Naive thymus-derived CD4-positive, alpha-beta T cell (primary cell): ENCODE measurements at regions not wholly inside any gene's neighbourhood (a gene's known extent, or its start where the extent isn't known, plus 50 kb on each side); places are given as distances from the start of the nearest gene placed in this dataset.

Source experiments
- ATAC-seq: fragments of 150-1000 bp; cut with Tn5 transposase; 2 replicates; pipeline ENCODE4 v1.10.0; 2021; ENCODE audit warnings: mild to moderate bottlenecking, moderate library complexity
- CTCF ChIA-PET: fragments of 350-600 bp; sonication (Branson Sonifier 250); formaldehyde crosslinking; loops from one replicate; lab custom pipeline; 2021; ENCODE audit warnings: antibody characterized with exemption; lab: Charles Lee
- POLR2A ChIA-PET: fragments of 350-600 bp; sonication (Branson Sonifier 250); formaldehyde crosslinking; loops from one replicate; lab custom pipeline; 2021; ENCODE audit warnings: antibody characterized with exemption, inconsistent platforms; lab: Charles Lee
- DNase-seq, 9 donors: peaks; one replicate each; pipeline versions ENCODE4 v3.0.0 to v3.0.0-alpha.2; 2020 to 2022; ENCODE audit warnings: mixed read lengths in 1 of 9
- H3K27ac ChIP-seq: one replicate; pipeline ENCODE4 v1.7.0; 2013; ENCODE audit warnings: mild to moderate bottlenecking, low read depth, low read length, moderate library complexity
- H3K27me3 ChIP-seq, 2 donors: one replicate each; pipeline ENCODE4 v1.7.0; 2013; ENCODE audit warnings: low read length in 2 of 2, mild to moderate bottlenecking in 2 of 2, moderate library complexity in 2 of 2; ENCODE audit not compliant: control insufficient read depth in 2 of 2, insufficient read depth in 2 of 2
- H3K36me3 ChIP-seq, 3 experiments: 1 replicate in 2 of 3; 2 replicates in 1 of 3; pipeline ENCODE4 v1.7.0; 2013; ENCODE audit warnings: low read length in 3 of 3, mild to moderate bottlenecking in 3 of 3, moderate library complexity in 1 of 3; ENCODE audit not compliant: insufficient read depth in 3 of 3, control insufficient read depth in 2 of 3
- H3K4me1 ChIP-seq, 2 donors: one replicate each; pipeline ENCODE4 v1.7.0; 2013; ENCODE audit warnings: low read length in 2 of 2, mild to moderate bottlenecking in 2 of 2, moderate library complexity in 1 of 2; ENCODE audit not compliant: control insufficient read depth in 2 of 2, insufficient read depth in 2 of 2
- H3K4me3 ChIP-seq: 2 replicates; pipeline ENCODE4 v1.7.0; 2013; ENCODE audit warnings: mild to moderate bottlenecking, low read length
- H3K9me3 ChIP-seq, 3 experiments: 1 replicate in 2 of 3; 2 replicates in 1 of 3; pipeline ENCODE4 v1.7.0; 2013; ENCODE audit warnings: low read length in 3 of 3; ENCODE audit not compliant: control insufficient read depth in 2 of 3
- H3K27ac Mint-ChIP-seq, 9 donors: one replicate each; pipeline ENCODE4 v1.8.0; 2020 to 2022; ENCODE audit warnings: mixed read lengths in 9 of 9, mild to moderate bottlenecking in 8 of 9, moderate library complexity in 5 of 9, inconsistent platforms in 2 of 9
- H3K27me3 Mint-ChIP-seq, 5 donors: one replicate each; pipeline ENCODE4 v1.8.0; 2021 to 2022; ENCODE audit warnings: mixed read lengths in 5 of 5, mild to moderate bottlenecking in 1 of 5
- H3K36me3 Mint-ChIP-seq, 5 donors: one replicate each; pipeline ENCODE4 v1.8.0; 2020 to 2022; ENCODE audit warnings: mixed read lengths in 5 of 5, mild to moderate bottlenecking in 3 of 5, inconsistent platforms in 1 of 5
- H3K4me1 Mint-ChIP-seq, 7 donors: one replicate each; pipeline ENCODE4 v1.8.0; 2020 to 2022; ENCODE audit warnings: mixed read lengths in 7 of 7, mild to moderate bottlenecking in 3 of 7, inconsistent platforms in 1 of 7
- H3K4me3 Mint-ChIP-seq, 10 donors: one replicate each; pipeline ENCODE4 v1.8.0; 2020 to 2022; ENCODE audit warnings: mild to moderate bottlenecking in 10 of 10, mixed read lengths in 10 of 10, moderate library complexity in 6 of 10, inconsistent platforms in 2 of 10
- H3K9me3 Mint-ChIP-seq, 11 donors: one replicate each; pipeline ENCODE4 v1.8.0; 2020 to 2022; ENCODE audit warnings: mixed read lengths in 11 of 11, mild to moderate bottlenecking in 4 of 11, inconsistent platforms in 1 of 11, moderate library complexity in 1 of 11
- intact Hi-C, 2 donors: fragments of 100-400 bp; cut with micrococcal nuclease; formaldehyde crosslinking; loops; one replicate each; pipeline ENCODE4 v1.15.1; 2023

- H3K4me1 Mint-ChIP-seq, result peaks cover 0 to 5% (median 0%) of the 10 kb centered on the region in 7 donors
- Histone ChIP-seq H3K4me3 (no peak overlapping the region), H3K4me1 (no peaks in the 10 kb centered on the region), H3K27me3 (no peaks in the 10 kb centered on the region), H3K36me3 (no peaks in the 10 kb centered on the region), H3K9me3 (no peaks in the 10 kb centered on the region), H3K27ac (no peak overlapping the region)
- ATAC-seq, result no peak
- H3K36me3 Mint-ChIP-seq, result peaks cover 0 to 1% (median 0%) of the 10 kb centered on the region in 5 donors
- no peak overlapping the region for H3K27ac Mint-ChIP-seq
- H3K4me3 Mint-ChIP-seq, result no peak overlapping the region
- POLR2A ChIA-PET, result no interaction called here
- peaks cover 0 to 37% (median 4%) of the 10 kb centered on the region in 5 donors for H3K27me3 Mint-ChIP-seq
- no peak for DNase-seq
- H3K9me3 Mint-ChIP-seq, result peaks cover 0 to 12% (median 0%) of the 10 kb centered on the region in 11 donors
- CTCF ChIA-PET, result interaction anchor here (0.5 kb wide), 1 partner anchor 91 kb away, joined by 6 read pairs; no protein-coding TSS in a partner anchor
- intact Hi-C loops, result no loop called here
Measured at GRCh38 chr3:152095472-152095871, 173.3 kb upstream of the MBNL1 start.

- DNase-seq (no peak), ATAC-seq (no peak)
- Histone ChIP-seq H3K27ac (no peak overlapping the region), H3K27me3 (no peaks in the 10 kb centered on the region), H3K4me3 (no peak overlapping the region), H3K4me1 (no peaks in the 10 kb centered on the region), H3K9me3 (no peaks in the 10 kb centered on the region), H3K36me3 (no peaks in the 10 kb centered on the region)
- POLR2A ChIA-PET, result no interaction called here
- no peak overlapping the region for H3K4me3 Mint-ChIP-seq
- CTCF ChIA-PET, result interaction anchor here (0.6 kb wide), 1 partner anchor 68 kb away, joined by 3 read pairs; no protein-coding TSS in a partner anchor
- peaks cover 0 to 33% (median 4%) of the 10 kb centered on the region in 5 donors for H3K27me3 Mint-ChIP-seq
- peaks cover 0 to 12% (median 0%) of the 10 kb centered on the region in 11 donors for H3K9me3 Mint-ChIP-seq
- no peak overlapping the region for H3K27ac Mint-ChIP-seq
- H3K36me3 Mint-ChIP-seq, result peaks cover 0 to 1% (median 0%) of the 10 kb centered on the region in 5 donors
- intact Hi-C loops, result no loop called here
- H3K4me1 Mint-ChIP-seq, result peaks cover 0 to 9% (median 0%) of the 10 kb centered on the region in 7 donors
Measured at GRCh38 chr3:152096280-152096906, 172.3 kb upstream of the MBNL1 start.

GRCh38 chr3:152097120-152097519, 171.6 kb upstream of the MBNL1 start:
- ATAC-seq (no peak), DNase-seq (no peak)
- Histone ChIP-seq H3K36me3 (no peaks in the 10 kb centered on the region), H3K4me1 (no peaks in the 10 kb centered on the region), H3K4me3 (no peak overlapping the region), H3K9me3 (no peaks in the 10 kb centered on the region), H3K27ac (no peak overlapping the region), H3K27me3 (no peaks in the 10 kb centered on the region)
- Mint-ChIP-seq H3K27me3 (peaks cover 0 to 32% (median 4%) of the 10 kb centered on the region in 5 donors), H3K4me1 (peaks cover 0 to 9% (median 0%) of the 10 kb centered on the region in 7 donors), H3K36me3 (peaks cover 0 to 1% (median 0%) of the 10 kb centered on the region in 5 donors), H3K4me3 (no peak overlapping the region), H3K9me3 (peaks cover 0 to 12% (median 0%) of the 10 kb centered on the region in 11 donors), H3K27ac (no peak overlapping the region)
- ChIA-PET POLR2A (no interaction called here), CTCF (interaction anchor here (0.6 kb wide), 1 partner anchor 69 kb away, joined by 3 read pairs; no protein-coding TSS in a partner anchor)
- intact Hi-C loops, result no loop called here

- POLR2A ChIA-PET, result no interaction called here
- H3K27ac Mint-ChIP-seq, result no peak overlapping the region
- Histone ChIP-seq H3K36me3 (no peaks in the 10 kb centered on the region), H3K27me3 (no peaks in the 10 kb centered on the region), H3K9me3 (no peaks in the 10 kb centered on the region), H3K4me1 (no peaks in the 10 kb centered on the region), H3K4me3 (no peak overlapping the region), H3K27ac (no peak overlapping the region)
- peaks cover 0 to 12% (median 0%) of the 10 kb centered on the region in 11 donors for H3K9me3 Mint-ChIP-seq
- intact Hi-C loops, result no loop called here
- CTCF ChIA-PET, result no interaction called here
- ATAC-seq (no peak), DNase-seq (no peak)
- peaks cover 0 to 1% (median 0%) of the 10 kb centered on the region in 5 donors for H3K36me3 Mint-ChIP-seq
- peaks cover 0 to 9% (median 0%) of the 10 kb centered on the region in 7 donors for H3K4me1 Mint-ChIP-seq
- peaks cover 0 to 32% (median 4%) of the 10 kb centered on the region in 5 donors for H3K27me3 Mint-ChIP-seq
- H3K4me3 Mint-ChIP-seq, result no peak overlapping the region
Measured at GRCh38 chr3:152097770-152098169, 171.0 kb upstream of the MBNL1 start.

GRCh38 chr3:152100491-152101132, 168.1 kb upstream of the MBNL1 start:
- peaks cover 0 to 12% (median 0%) of the 10 kb centered on the region in 7 donors for H3K4me1 Mint-ChIP-seq
- ChIA-PET POLR2A (no interaction called here), CTCF (interaction anchor here (0.6 kb wide), 1 partner anchor 226 kb away, joined by 3 read pairs; no protein-coding TSS in a partner anchor)
- Histone ChIP-seq H3K4me1 (no peaks in the 10 kb centered on the region), H3K4me3 (no peak overlapping the region), H3K36me3 (no peaks in the 10 kb centered on the region), H3K27ac (no peak overlapping the region), H3K9me3 (no peaks in the 10 kb centered on the region), H3K27me3 (no peaks in the 10 kb centered on the region)
- H3K36me3 Mint-ChIP-seq, result peaks cover 0 to 3% (median 0%) of the 10 kb centered on the region in 5 donors
- intact Hi-C loops, result no loop called here
- H3K4me3 Mint-ChIP-seq, result no peak overlapping the region
- H3K27me3 Mint-ChIP-seq, result peaks cover 0 to 33% (median 4%) of the 10 kb centered on the region in 5 donors
- peak; percentile 65 for ATAC-seq
- H3K27ac Mint-ChIP-seq, result no peak overlapping the region
- no peak for DNase-seq
- H3K9me3 Mint-ChIP-seq, result no peaks in the 10 kb centered on the region

- no peak overlapping the region for H3K27ac ChIP-seq
- H3K9me3 ChIP-seq, result no peaks in the 10 kb centered on the region
- ATAC-seq, result no peak
- no peaks in the 10 kb centered on the region for H3K9me3 Mint-ChIP-seq
- H3K4me3 Mint-ChIP-seq, result no peak overlapping the region
- intact Hi-C loops, result no loop called here
- peaks cover 0 to 3% (median 0%) of the 10 kb centered on the region in 5 donors for H3K36me3 Mint-ChIP-seq
- POLR2A ChIA-PET, result no interaction called here
- peaks cover 0 to 19% (median 4%) of the 10 kb centered on the region in 5 donors for H3K27me3 Mint-ChIP-seq
- CTCF ChIA-PET, result interaction anchor here (0.7 kb wide), 1 partner anchor 307 kb away, joined by 3 read pairs; no protein-coding TSS in a partner anchor
- no peak for DNase-seq
- no peak overlapping the region for H3K4me3 ChIP-seq
- no peak overlapping the region for H3K27ac Mint-ChIP-seq
- H3K4me1 ChIP-seq, result no peaks in the 10 kb centered on the region
- H3K4me1 Mint-ChIP-seq, result peaks cover 0 to 11% (median 0%) of the 10 kb centered on the region in 7 donors
- no peaks in the 10 kb centered on the region for H3K36me3 ChIP-seq
- H3K27me3 ChIP-seq, result no peaks in the 10 kb centered on the region
Measured at GRCh38 chr3:152102410-152102809, 166.3 kb upstream of the MBNL1 start.
